GM06990 (cell line): ENCODE measurements at regions not wholly inside any gene's neighbourhood (a gene's known extent, or its start where the extent isn't known, plus 50 kb on each side); places are given as distances from the start of the nearest gene placed in this dataset.

Experiments
- DNase-seq: peaks from one replicate; pipeline ENCODE4 v3.0.0-alpha.2; 2011; ENCODE audit not compliant: insufficient read length; ENCODE audit errors: extremely low read depth
- H3K27me3 ChIP-seq: replicated peaks from 2 replicates; pipeline ENCODE4 v1.6.0; 2011; ENCODE audit warnings: low read length; ENCODE audit not compliant: control insufficient read depth, insufficient read depth
- H3K36me3 ChIP-seq: 2 replicates; pipeline ENCODE4 v1.5.1; 2011; ENCODE audit warnings: low read length; ENCODE audit not compliant: control insufficient read depth, insufficient read depth
- H3K4me3 ChIP-seq: replicated peaks from 2 replicates; pipeline ENCODE4 v1.5.1; 2011; ENCODE audit warnings: low read depth, mild to moderate bottlenecking, control low read depth, low read length
- CTCF ChIP-seq: IDR thresholded peaks from 2 replicates; pipeline ENCODE4 v1.5.1; 2011; ENCODE audit warnings: low read length, control low read depth, mild to moderate bottlenecking, inconsistent platforms; ENCODE audit not compliant: insufficient read depth, poor library complexity, severe bottlenecking

GRCh38 chr10:57168611-57169240 is 807.7 kb upstream of the ZWINT start:
- Histone ChIP-seq H3K36me3 (no peaks in the 10 kb centered on the region), H3K4me3 (no peak overlapping the region), H3K27me3 (no peaks in the 10 kb centered on the region)
- DNase-seq: no peak
- no peak for TF ChIP-seq CTCF

GRCh38 chr10:57165671-57166070 is 804.6 kb upstream of the ZWINT start:
- no peaks in the 10 kb centered on the region for H3K36me3 ChIP-seq
- H3K27me3 ChIP-seq: no peaks in the 10 kb centered on the region
- no peak overlapping the region for H3K4me3 ChIP-seq
- no peak for DNase-seq
- no peak for TF ChIP-seq CTCF

GRCh38 chr10:57162231-57162630 is 801.2 kb upstream of the ZWINT start:
- Histone ChIP-seq H3K27me3 (no peaks in the 10 kb centered on the region), H3K4me3 (no peak overlapping the region), H3K36me3 (no peaks in the 10 kb centered on the region)
- TF ChIP-seq CTCF: no peak
- DNase-seq: no peak

GRCh38 chr10:57161157-57161556 is 800.1 kb upstream of the ZWINT start:
- DNase-seq: no peak
- Histone ChIP-seq H3K27me3 (no peaks in the 10 kb centered on the region), H3K4me3 (no peak overlapping the region), H3K36me3 (no peaks in the 10 kb centered on the region)
- no peak for TF ChIP-seq CTCF

- DNase-seq: no peak
- no peaks in the 10 kb centered on the region for H3K27me3 ChIP-seq
- TF ChIP-seq CTCF: no peak
- H3K36me3 ChIP-seq: no peaks in the 10 kb centered on the region
- H3K4me3 ChIP-seq: no peak overlapping the region
These were observed 784.5 kb upstream of the ZWINT start for GRCh38 chr10:57145548-57145947.

GRCh38 chr10:57142925-57143576 is 782.0 kb upstream of the ZWINT start:
- no peak for DNase-seq
- no peak for TF ChIP-seq CTCF
- Histone ChIP-seq H3K36me3 (no peaks in the 10 kb centered on the region), H3K4me3 (no peak overlapping the region), H3K27me3 (no peaks in the 10 kb centered on the region)
